ENCODE measurements at regions not wholly inside any gene's neighbourhood (a gene's known extent, or its start where the extent isn't known, plus 50 kb on each side); places are given as distances from the start of the nearest gene placed in this dataset.
A peak's percentile ranks its signal among the peaks of the same experiment; 100 is the strongest.

- no peak overlapping the region for H3K27ac ChIP-seq
- DNase-seq (ENCODE audit: low read depth, low spot score): no peak
These were observed 332.7 kb downstream of the EDEM1 start for GRCh38 chr3:5520237-5520636.

- no peak for DNase-seq (ENCODE audit: low read depth, low spot score)
- H3K27ac ChIP-seq: no peak overlapping the region
These were observed 335.6 kb downstream of the EDEM1 start for GRCh38 chr3:5523125-5523524.

- H3K27ac ChIP-seq: no peak overlapping the region
- no peak for DNase-seq (ENCODE audit: low read depth, low spot score)
These were observed 343.5 kb downstream of the EDEM1 start for GRCh38 chr3:5531039-5531438.

- DNase-seq (ENCODE audit: low read depth, low spot score): no peak
- H3K27ac ChIP-seq: no peak overlapping the region
These were observed 344.3 kb downstream of the EDEM1 start for GRCh38 chr3:5531741-5532290.

GRCh38 chr3:5540532-5540931, 353.0 kb downstream of the EDEM1 start:
- DNase-seq (ENCODE audit: low read depth, low spot score): no peak

GRCh38 chr3:5542472-5542871, 355.0 kb downstream of the EDEM1 start:
- no peak overlapping the region for H3K27ac ChIP-seq
- DNase-seq (ENCODE audit: low read depth, low spot score): no peak

More at GRCh38 chr3:5540532-5540931, 353.0 kb downstream of the EDEM1 start:
- no peak overlapping the region for H3K27ac ChIP-seq

- DNase-seq (ENCODE audit: low read depth, low spot score): no peak
- no peak overlapping the region for H3K27ac ChIP-seq
These were observed 355.5 kb downstream of the EDEM1 start for GRCh38 chr3:5543047-5543446.

- DNase-seq (ENCODE audit: low read depth, low spot score): no peak
- no peak overlapping the region for H3K27ac ChIP-seq
These were observed 358.2 kb downstream of the EDEM1 start for GRCh38 chr3:5545719-5546118.

GRCh38 chr3:5553203-5553602, 365.7 kb downstream of the EDEM1 start:
- H3K27ac ChIP-seq: no peak overlapping the region
- no peak for DNase-seq (ENCODE audit: low read depth, low spot score)

- H3K27ac ChIP-seq: no peak overlapping the region
- no peak for DNase-seq (ENCODE audit: low read depth, low spot score)
These were observed 366.8 kb downstream of the EDEM1 start for GRCh38 chr3:5554245-5554747.

GRCh38 chr3:5560199-5560598, 372.7 kb downstream of the EDEM1 start:
- DNase-seq (ENCODE audit: low read depth, low spot score): no peak
- no peak overlapping the region for H3K27ac ChIP-seq

GRCh38 chr3:5563537-5564277, 376.2 kb downstream of the EDEM1 start:
- no peak for DNase-seq (ENCODE audit: low read depth, low spot score)
- peak overlapping the region; percentile 14 for H3K27ac ChIP-seq

GRCh38 chr3:5564278-5564666, 376.8 kb downstream of the EDEM1 start:
- H3K27ac ChIP-seq: no peak overlapping the region
- no peak for DNase-seq (ENCODE audit: low read depth, low spot score)

- H3K27ac ChIP-seq: no peak overlapping the region
- no peak for DNase-seq (ENCODE audit: low read depth, low spot score)
These were observed 377.5 kb downstream of the EDEM1 start for GRCh38 chr3:5565026-5565425.

GRCh38 chr3:5567113-5567512, 379.6 kb downstream of the EDEM1 start:
- no peak for DNase-seq (ENCODE audit: low read depth, low spot score)
- no peak overlapping the region for H3K27ac ChIP-seq

GRCh38 chr3:5568451-5568850, 380.9 kb downstream of the EDEM1 start:
- no peak for DNase-seq (ENCODE audit: low read depth, low spot score)
- no peak overlapping the region for H3K27ac ChIP-seq

- no peak for DNase-seq (ENCODE audit: low read depth, low spot score)
- H3K27ac ChIP-seq: no peak overlapping the region
These were observed 381.6 kb downstream of the EDEM1 start for GRCh38 chr3:5569152-5569551.

- no peak for DNase-seq (ENCODE audit: low read depth, low spot score)
- no peak overlapping the region for H3K27ac ChIP-seq
These were observed 384.7 kb downstream of the EDEM1 start for GRCh38 chr3:5572168-5572567.

GRCh38 chr3:5576277-5577011, 388.9 kb downstream of the EDEM1 start:
- DNase-seq (ENCODE audit: low read depth, low spot score): no peak
- no peak overlapping the region for H3K27ac ChIP-seq

- DNase-seq (ENCODE audit: low read depth, low spot score): no peak
- H3K27ac ChIP-seq: no peak overlapping the region
These were observed 391.7 kb downstream of the EDEM1 start for GRCh38 chr3:5579139-5579602.

- H3K27ac ChIP-seq: no peak overlapping the region
- no peak for DNase-seq (ENCODE audit: low read depth, low spot score)
These were observed 392.4 kb downstream of the EDEM1 start for GRCh38 chr3:5579946-5580345.
